ENCODE measurements at regions not wholly inside any gene's neighbourhood (a gene's known extent, or its start where the extent isn't known, plus 50 kb on each side); places are given as distances from the start of the nearest gene placed in this dataset.

- Histone ChIP-seq H3K27me3 (no peaks in the 10 kb centered on the region), H3K36me3 (no peaks in the 10 kb centered on the region), H3K27ac (no peak overlapping the region), H3K4me3 (no peak overlapping the region), H3K9me3 (no peaks in the 10 kb centered on the region), H3K4me1 (no peaks in the 10 kb centered on the region)
- TF ChIP-seq CTCF (IDR thresholded peaks at IDR 0.05 in 4 of 5, conservative IDR thresholded peaks at IDR 0.05 in 1 of 5) (no peak), POLR2A (IDR thresholded peaks at IDR 0.05) (no peak)
- in situ Hi-C loops (cut with MboI; ENCODE audit: low sequenced_read_pairs in 4 of 4) (no loop called here), intact Hi-C loops (cut with DNase I; ENCODE audit: low total_unique reads) (no loop called here)
- no peak for ATAC-seq
- no peak for DNase-seq
Observed at GRCh38 chr4:136112116-136112515, 1420.2 kb downstream of the PCDH18 start.

DNA sequence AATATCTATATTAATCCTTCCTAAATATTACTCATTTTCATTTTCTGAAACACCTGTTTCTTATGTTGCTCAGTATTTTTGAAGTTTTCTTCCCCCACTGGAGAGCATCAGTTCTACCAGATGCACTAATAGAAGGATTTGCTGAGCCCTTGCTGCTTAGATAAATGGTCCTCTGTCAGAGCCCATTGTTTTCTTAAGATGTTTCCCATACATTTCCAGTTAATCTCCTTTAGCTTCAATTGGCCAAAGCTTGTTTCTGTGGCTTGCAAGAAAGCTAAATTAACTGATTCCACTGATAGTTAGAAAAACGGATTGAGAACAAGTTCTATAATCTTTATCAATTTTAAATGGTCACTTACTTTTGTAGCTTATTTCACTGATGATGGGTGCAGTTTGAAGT lies 1425.5 kb downstream of the PCDH18 start:
- H3K27ac ChIP-seq, result no peak overlapping the region
- no peak for ATAC-seq
- intact Hi-C loops (cut with DNase I; ENCODE audit: low total_unique reads) (no loop called here), in situ Hi-C loops (cut with MboI; ENCODE audit: low sequenced_read_pairs in 4 of 4) (no loop called here)
- no peaks in the 10 kb centered on the region for H3K36me3 ChIP-seq
- H3K4me1 ChIP-seq, result no peaks in the 10 kb centered on the region
- no peaks in the 10 kb centered on the region for H3K27me3 ChIP-seq
- DNase-seq, result no peak
- no peaks in the 10 kb centered on the region for H3K9me3 ChIP-seq
- H3K4me3 ChIP-seq, result no peak overlapping the region
- no peak for TF ChIP-seq CTCF (IDR thresholded peaks at IDR 0.05 in 4 of 5, conservative IDR thresholded peaks at IDR 0.05 in 1 of 5)
- TF ChIP-seq POLR2A (IDR thresholded peaks at IDR 0.05), result no peak

DNA sequence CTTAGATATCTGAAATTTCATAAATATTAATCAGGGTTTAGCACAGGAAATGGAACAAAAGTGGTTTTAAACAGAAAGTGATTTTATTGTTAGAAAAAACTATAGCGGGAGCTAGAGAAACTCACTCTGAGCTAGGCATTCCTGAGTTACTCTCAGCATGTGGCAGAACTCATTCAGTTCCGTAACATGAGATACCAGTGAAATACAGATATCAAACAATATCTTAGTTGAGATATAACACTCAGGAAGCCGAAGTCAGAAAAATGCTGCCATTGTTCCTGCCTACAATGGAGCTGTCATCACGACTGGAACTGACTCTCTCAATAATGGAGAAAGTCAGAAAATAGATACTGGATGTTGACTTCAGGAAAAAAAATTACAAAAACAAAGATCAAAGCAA lies 1428.7 kb downstream of the PCDH18 start:
- H3K36me3 ChIP-seq, result no peaks in the 10 kb centered on the region
- TF ChIP-seq CTCF (IDR thresholded peaks at IDR 0.05 in 4 of 5, conservative IDR thresholded peaks at IDR 0.05 in 1 of 5) (no peak), POLR2A (IDR thresholded peaks at IDR 0.05) (no peak)
- H3K27me3 ChIP-seq, result no peaks in the 10 kb centered on the region
- H3K4me3 ChIP-seq, result no peak overlapping the region
- intact Hi-C loops (cut with DNase I; ENCODE audit: low total_unique reads) (no loop called here), in situ Hi-C loops (cut with MboI; ENCODE audit: low sequenced_read_pairs in 4 of 4) (no loop called here)
- no peaks in the 10 kb centered on the region for H3K4me1 ChIP-seq
- ATAC-seq, result no peak
- no peaks in the 10 kb centered on the region for H3K9me3 ChIP-seq
- H3K27ac ChIP-seq, result no peak overlapping the region
- DNase-seq, result no peak

GRCh38 chr4:136097676-136098075 lies 1434.6 kb downstream of the PCDH18 start:
- no peaks in the 10 kb centered on the region for H3K4me1 ChIP-seq
- intact Hi-C loops (cut with DNase I; ENCODE audit: low total_unique reads) (no loop called here), in situ Hi-C loops (cut with MboI; ENCODE audit: low sequenced_read_pairs in 4 of 4) (no loop called here)
- no peak for DNase-seq
- no peak overlapping the region for H3K4me3 ChIP-seq
- no peaks in the 10 kb centered on the region for H3K9me3 ChIP-seq
- no peak for ATAC-seq
- TF ChIP-seq POLR2A (IDR thresholded peaks at IDR 0.05) (no peak), CTCF (IDR thresholded peaks at IDR 0.05 in 4 of 5, conservative IDR thresholded peaks at IDR 0.05 in 1 of 5) (no peak)
- H3K27ac ChIP-seq, result no peak overlapping the region
- H3K36me3 ChIP-seq, result no peaks in the 10 kb centered on the region
- no peaks in the 10 kb centered on the region for H3K27me3 ChIP-seq

- no peaks in the 10 kb centered on the region for H3K9me3 ChIP-seq
- no peaks in the 10 kb centered on the region for H3K36me3 ChIP-seq
- H3K4me1 ChIP-seq, result no peaks in the 10 kb centered on the region
- no peaks in the 10 kb centered on the region for H3K27me3 ChIP-seq
- DNase-seq, result no peak
- in situ Hi-C loops (cut with MboI; ENCODE audit: low sequenced_read_pairs in 4 of 4), result no loop called here
- no peak overlapping the region for H3K27ac ChIP-seq
- ATAC-seq, result no peak
- intact Hi-C loops (cut with DNase I; ENCODE audit: low total_unique reads), result no loop called here
- H3K4me3 ChIP-seq, result no peak overlapping the region
- TF ChIP-seq CTCF (IDR thresholded peaks at IDR 0.05 in 4 of 5, conservative IDR thresholded peaks at IDR 0.05 in 1 of 5), result no peak
- TF ChIP-seq POLR2A (IDR thresholded peaks at IDR 0.05), result no peak
Observed at GRCh38 chr4:136088211-136088867, 1444.0 kb downstream of the PCDH18 start.
